Rectal smooth muscle tissue (tissue), 1 donor: ENCODE measurements at regions not wholly inside any gene's neighbourhood (a gene's known extent, or its start where the extent isn't known, plus 50 kb on each side); places are given as distances from the start of the nearest gene placed in this dataset.
"Not testable (repeated sequence)": the region's sequence is repeated elsewhere in the genome, so short reads cannot be mapped to it uniquely, and the experiment has no call there.

Experiments
- H3K27ac ChIP-seq: one replicate; pipeline ENCODE4 v1.7.0; 2013; ENCODE audit warnings: low read depth, low read length, inconsistent platforms
- H3K27me3 ChIP-seq: one replicate; pipeline ENCODE4 v1.7.0; 2013; ENCODE audit warnings: low read length; ENCODE audit not compliant: control insufficient read depth, insufficient read depth
- H3K36me3 ChIP-seq: one replicate; pipeline ENCODE4 v1.7.0; 2013; ENCODE audit warnings: low read length; ENCODE audit not compliant: control insufficient read depth, insufficient read depth
- H3K4me1 ChIP-seq: one replicate; pipeline ENCODE4 v1.7.0; 2013; ENCODE audit warnings: low read length; ENCODE audit not compliant: control insufficient read depth, insufficient read depth
- H3K4me3 ChIP-seq: one replicate; pipeline ENCODE4 v1.7.0; 2013; ENCODE audit warnings: low read length
- H3K9ac ChIP-seq: one replicate; pipeline ENCODE4 v1.7.0; 2013; ENCODE audit warnings: low read length

DNA sequence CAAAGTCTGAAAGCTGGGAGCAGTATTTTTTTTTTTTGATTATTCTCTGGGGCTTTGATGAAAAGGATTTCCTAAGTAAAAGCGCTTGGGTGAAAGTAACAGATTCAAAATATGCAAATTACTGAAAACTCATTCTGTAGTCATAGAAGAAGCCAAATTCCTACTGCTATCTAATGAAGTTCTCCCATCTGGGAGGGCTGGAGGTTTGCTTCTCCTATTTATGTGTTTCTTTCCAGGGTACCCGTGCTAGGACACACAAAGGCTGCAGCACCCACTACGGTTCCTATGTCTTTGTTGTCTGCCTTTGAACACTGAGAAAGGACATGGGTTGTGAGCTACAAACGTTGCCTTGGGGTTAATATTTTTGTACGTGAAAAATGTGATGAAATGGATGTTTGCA, 324.7 kb upstream of the KAZN start:
- Histone ChIP-seq H3K4me1 (no peaks in the 10 kb centered on the region), H3K27me3 (no peaks in the 10 kb centered on the region), H3K27ac (no peak overlapping the region), H3K36me3 (no peaks in the 10 kb centered on the region), H3K4me3 (no peak overlapping the region), H3K9ac (no peak overlapping the region)

DNA sequence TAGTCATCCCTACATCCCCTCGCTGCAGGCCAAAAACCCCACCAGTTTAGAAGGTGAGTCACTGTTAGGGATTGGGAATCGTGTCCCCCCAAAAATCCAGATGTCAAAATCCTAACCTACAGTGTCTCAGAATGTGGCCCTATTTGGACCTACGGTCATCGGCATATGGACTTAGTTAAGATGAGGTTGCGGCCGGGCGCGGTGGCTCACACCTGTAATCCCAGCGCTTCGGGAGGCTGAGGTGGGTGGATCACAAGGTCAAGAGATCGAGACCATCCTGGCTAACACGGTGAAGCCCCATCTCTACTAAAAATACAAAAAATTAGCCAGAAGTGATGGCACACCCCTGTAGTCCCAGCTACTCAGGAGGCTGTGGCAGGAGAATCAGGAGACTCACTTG, 318.6 kb upstream of the KAZN start:
- H3K4me1 ChIP-seq, H3K36me3 ChIP-seq, H3K9ac ChIP-seq, H3K27me3 ChIP-seq, H3K4me3 ChIP-seq, H3K27ac ChIP-seq: not testable (repeated sequence)

DNA sequence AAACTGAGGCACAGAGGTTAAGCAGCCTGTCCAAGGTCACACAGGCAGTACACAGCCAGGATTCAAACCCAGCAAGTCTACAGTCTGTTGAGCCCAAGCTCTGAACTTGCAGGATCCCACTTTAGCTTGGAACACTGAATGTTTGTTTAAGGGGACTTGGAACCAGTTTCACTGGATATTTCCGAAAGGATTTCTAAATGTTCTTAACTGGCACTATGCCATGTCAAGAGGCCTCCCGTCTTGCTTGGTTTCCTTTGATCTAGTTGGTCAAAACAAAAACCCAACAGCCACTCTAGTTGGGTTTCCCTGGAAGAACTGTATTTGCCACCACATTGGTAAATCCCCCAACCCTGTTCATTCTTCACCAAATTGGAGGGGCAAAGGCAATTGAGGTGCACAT, 317.6 kb upstream of the KAZN start:
- Histone ChIP-seq H3K4me3 (no peak overlapping the region), H3K4me1 (no peaks in the 10 kb centered on the region), H3K36me3 (no peaks in the 10 kb centered on the region), H3K27ac (no peak overlapping the region), H3K9ac (no peak overlapping the region), H3K27me3 (no peaks in the 10 kb centered on the region)

DNA sequence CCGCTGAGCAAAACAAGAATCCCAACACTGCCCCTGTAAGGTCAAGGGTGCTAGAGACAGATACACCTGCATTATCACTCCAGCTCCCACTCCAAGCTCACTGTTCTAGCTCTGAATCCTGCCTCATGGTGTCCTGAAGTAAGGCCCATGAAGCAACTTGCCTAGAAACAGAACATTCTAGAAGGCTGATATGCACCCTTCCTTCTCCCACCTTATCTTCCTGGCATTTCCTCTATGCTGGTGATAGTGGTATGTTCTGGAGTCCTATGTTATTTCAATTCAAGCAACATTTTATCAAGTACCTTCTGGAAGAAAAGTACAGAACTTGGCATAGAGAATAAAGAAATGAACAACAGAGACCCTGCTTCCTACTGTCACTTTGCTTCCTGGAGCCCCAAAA, 317.1 kb upstream of the KAZN start:
- Histone ChIP-seq H3K4me3 (no peak overlapping the region), H3K4me1 (no peaks in the 10 kb centered on the region), H3K36me3 (no peaks in the 10 kb centered on the region), H3K27ac (no peak overlapping the region), H3K27me3 (no peaks in the 10 kb centered on the region), H3K9ac (no peak overlapping the region)

DNA sequence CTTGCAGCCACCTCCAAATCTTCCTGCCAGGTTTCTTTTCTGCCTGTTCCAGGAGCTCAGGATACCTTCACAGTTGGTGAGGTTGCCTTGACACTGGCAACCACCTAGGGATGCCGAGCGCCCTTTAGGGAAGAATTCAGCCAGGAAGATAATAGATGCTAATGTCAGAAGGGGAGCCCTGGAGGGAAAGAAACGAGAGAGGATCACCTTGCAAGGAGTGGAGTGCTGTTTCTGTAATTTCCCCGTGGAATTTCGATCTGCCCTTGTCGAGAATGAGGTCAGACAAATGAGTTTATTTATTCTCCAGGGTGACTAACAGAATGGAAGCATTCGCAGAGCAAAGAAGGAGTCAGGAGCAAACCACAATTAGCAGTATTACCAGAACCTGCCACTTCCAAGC, 315.8 kb upstream of the KAZN start:
- Histone ChIP-seq H3K4me1 (no peaks in the 10 kb centered on the region), H3K27me3 (no peaks in the 10 kb centered on the region), H3K9ac (no peak overlapping the region), H3K36me3 (no peaks in the 10 kb centered on the region), H3K4me3 (no peak overlapping the region), H3K27ac (no peak overlapping the region)

DNA sequence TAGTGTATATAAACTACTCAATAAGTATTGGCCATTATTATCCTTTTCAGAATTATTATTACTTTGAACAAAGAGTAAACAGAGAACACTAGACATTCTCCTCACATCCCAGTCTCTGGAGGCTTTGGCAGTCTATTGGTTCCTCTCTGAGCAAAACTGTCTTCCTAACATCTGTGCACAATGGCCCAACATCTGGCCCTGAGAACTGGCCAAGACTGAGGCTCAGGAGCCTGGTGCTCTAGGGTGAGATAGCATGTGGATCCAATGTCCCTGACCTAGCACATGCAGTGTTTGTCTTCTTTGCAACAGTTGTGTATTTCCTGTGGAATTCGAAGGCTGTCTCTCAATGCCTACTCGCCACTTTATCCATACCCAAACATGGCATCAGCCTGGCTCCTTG, 313.2 kb upstream of the KAZN start:
- Histone ChIP-seq H3K27me3 (no peaks in the 10 kb centered on the region), H3K9ac (no peak overlapping the region), H3K4me3 (no peak overlapping the region), H3K27ac (no peak overlapping the region), H3K36me3 (no peaks in the 10 kb centered on the region), H3K4me1 (no peaks in the 10 kb centered on the region)

DNA sequence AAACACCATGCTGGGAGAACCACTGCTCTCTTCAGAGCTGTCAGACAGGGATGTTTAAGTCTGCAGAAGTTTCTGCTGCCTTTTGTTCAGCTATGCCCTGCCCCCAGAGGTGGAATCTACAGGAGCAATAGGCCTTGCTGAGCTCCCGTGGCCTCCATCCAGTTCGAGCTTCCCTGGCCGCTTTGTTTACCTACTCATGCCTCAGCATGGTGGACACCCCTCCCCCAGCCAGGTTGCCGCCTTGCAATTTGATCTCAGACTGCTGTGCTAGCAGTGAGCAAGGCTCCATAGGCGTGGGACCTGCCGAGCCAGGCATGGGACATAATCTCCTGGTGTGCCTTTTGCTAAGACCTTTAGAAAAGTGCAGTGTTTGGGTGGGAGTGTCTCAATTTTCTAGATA, 307.3 kb upstream of the KAZN start:
- not testable (repeated sequence) for H3K4me3 ChIP-seq, H3K9ac ChIP-seq, H3K27ac ChIP-seq, H3K36me3 ChIP-seq, H3K4me1 ChIP-seq, H3K27me3 ChIP-seq

DNA sequence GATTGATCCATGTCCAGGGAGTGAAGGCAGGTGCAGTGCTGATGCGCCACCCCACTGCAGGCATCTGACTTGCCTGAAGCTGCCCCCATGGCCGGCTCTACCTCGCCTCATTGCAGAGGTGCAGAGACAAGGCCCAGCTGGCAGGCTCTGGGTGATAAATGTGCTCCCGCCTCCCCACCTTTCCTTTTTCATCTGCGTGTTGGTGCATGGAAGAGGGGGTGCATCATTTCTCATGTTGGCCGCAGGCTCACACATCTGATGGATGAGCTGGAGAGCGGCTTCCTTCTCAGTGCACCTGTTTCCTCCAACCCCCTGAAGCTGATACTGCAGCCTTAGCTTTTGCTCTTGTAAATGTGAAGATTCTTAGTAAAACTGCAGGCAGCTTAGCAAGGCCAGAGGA, 306.0 kb upstream of the KAZN start:
- H3K4me1 ChIP-seq = no peaks in the 10 kb centered on the region
- H3K27ac ChIP-seq = no peak overlapping the region
- no peaks in the 10 kb centered on the region for H3K27me3 ChIP-seq
- no peak overlapping the region for H3K9ac ChIP-seq
- H3K4me3 ChIP-seq = no peak overlapping the region
- H3K36me3 ChIP-seq = no peaks in the 10 kb centered on the region

DNA sequence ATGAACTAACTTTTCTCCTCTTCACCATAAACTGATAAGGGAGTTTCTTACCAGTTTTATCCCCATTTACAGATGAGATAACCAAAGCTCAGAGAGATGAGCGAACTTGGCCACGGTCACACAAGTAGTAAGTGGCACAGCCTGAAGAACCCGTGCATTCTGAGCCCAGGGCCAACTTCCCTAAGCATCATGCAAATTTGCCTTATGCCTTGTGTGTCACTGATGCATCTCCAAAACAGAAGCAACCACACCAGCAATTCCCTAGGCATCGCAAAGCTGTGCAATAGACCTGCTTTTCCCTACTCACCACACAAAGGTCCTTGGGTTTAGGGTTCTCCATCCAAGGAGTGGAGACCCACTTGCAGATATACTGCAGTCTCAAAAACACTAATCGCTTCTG, 304.5 kb upstream of the KAZN start:
- Histone ChIP-seq H3K4me1 (no peaks in the 10 kb centered on the region), H3K27ac (no peak overlapping the region), H3K27me3 (no peaks in the 10 kb centered on the region), H3K9ac (no peak overlapping the region), H3K36me3 (no peaks in the 10 kb centered on the region), H3K4me3 (no peak overlapping the region)

DNA sequence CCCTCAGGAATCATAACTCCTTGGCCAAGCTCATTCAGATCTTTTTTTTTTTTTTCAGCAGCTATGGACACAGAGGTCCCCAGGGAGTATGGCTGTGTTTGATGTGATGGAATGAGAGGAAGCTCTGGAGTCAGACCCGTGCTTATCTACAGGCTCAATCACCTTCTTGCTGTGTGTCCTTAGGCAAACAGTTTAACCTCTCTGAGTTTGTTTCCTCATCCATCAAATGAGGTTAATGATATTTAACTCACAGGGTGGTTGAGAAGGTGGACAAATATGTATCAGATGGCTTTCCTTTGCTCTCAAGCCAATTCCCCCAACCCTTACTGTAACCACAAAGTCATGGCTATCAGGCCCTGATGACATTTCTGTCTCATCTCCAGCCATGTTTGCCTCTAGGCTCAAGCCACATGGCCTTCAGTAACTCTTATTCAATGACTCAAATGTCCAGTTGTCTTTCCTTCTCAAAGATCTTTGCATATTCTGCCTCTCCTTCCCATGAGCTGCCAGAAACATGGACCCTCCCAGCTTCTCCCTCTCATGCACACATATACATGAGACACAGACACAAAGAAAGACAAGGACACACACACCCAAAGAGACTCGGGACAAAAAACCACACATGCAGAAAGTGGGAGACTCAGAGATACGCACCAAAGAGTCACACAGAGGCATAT, 303.5 kb upstream of the KAZN start:
- Histone ChIP-seq H3K4me1 (no peaks in the 10 kb centered on the region), H3K4me3 (no peak overlapping the region), H3K27ac (no peak overlapping the region), H3K36me3 (no peaks in the 10 kb centered on the region), H3K9ac (no peak overlapping the region), H3K27me3 (no peaks in the 10 kb centered on the region)

DNA sequence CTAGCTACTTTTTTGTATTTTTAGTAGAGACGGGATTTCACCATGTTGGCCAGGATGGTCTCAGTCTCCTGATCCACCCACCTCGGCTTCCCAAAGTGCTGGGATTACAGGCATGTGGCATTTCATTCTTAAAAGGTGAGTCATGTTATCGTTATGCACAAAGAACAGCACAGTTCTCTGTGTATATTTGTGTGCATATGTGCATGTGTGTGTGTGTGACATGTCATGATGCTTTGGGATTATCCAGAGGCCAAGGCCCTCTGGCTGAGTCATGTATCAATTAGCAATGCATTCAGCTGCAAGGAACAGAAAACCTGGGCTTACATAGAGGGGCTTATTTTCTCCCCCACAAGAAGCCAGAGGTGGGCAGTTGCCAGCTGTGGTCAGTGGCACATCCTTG, 301.7 kb upstream of the KAZN start:
- Histone ChIP-seq H3K9ac (no peak overlapping the region), H3K4me3 (no peak overlapping the region), H3K27ac (no peak overlapping the region), H3K36me3 (no peaks in the 10 kb centered on the region), H3K4me1 (no peaks in the 10 kb centered on the region), H3K27me3 (no peaks in the 10 kb centered on the region)

DNA sequence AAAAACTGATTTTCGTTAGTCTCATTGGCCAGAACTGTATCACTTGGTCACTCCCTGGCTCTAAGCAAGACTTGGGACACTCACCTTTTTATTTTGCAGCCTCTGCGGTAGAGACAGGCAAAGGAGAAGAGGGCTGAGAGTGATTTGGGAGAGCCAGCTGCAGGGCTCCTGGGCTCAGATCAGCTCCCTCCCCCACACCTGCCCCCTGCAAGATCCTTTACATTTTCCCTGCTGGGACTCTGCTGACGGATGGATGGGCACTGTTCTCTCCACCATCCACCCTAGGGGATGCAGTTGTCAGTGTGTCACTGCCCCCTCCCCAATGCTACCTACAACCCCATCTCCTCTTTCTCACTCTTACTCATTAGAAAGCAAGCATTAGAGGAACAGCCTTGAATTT, 301.1 kb upstream of the KAZN start:
- no peaks in the 10 kb centered on the region for H3K4me1 ChIP-seq
- no peak overlapping the region for H3K27ac ChIP-seq
- no peaks in the 10 kb centered on the region for H3K27me3 ChIP-seq
- H3K9ac ChIP-seq = no peak overlapping the region
- no peaks in the 10 kb centered on the region for H3K36me3 ChIP-seq
- H3K4me3 ChIP-seq = no peak overlapping the region

DNA sequence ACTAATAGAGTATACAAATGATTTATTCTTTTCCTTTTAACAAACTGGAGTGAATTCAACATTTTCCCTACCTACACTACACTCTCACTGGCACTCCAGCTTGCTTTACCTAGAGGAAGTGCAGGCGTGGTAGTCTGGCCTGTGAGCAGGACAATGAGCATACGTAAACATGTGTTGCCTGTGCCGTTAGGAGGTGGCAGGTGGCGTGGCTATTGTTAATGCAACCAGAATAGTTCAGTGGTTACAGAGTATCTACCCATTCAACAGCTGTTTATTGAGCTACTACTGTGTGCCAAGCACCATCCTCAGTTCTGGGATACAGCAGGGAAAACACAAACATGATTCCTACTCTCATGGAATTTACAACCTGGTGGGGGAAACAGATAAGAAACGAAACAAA, 299.7 kb upstream of the KAZN start:
- no peak overlapping the region for H3K4me3 ChIP-seq
- H3K9ac ChIP-seq = no peak overlapping the region
- no peak overlapping the region for H3K27ac ChIP-seq
- H3K4me1 ChIP-seq = no peaks in the 10 kb centered on the region
- H3K36me3 ChIP-seq = no peaks in the 10 kb centered on the region
- H3K27me3 ChIP-seq = no peaks in the 10 kb centered on the region
